GM23338 (cell line): ENCODE measurements at regions not wholly inside any gene's neighbourhood (a gene's known extent, or its start where the extent isn't known, plus 50 kb on each side); places are given as distances from the start of the nearest gene placed in this dataset.

Experiments
- ATAC-seq: fragments of 200-7000 bp; cut with Tn5 transposase; 3 replicates; pipeline ENCODE4 v1.9.1; 2020
- DNase-seq: peaks from one replicate; pipeline ENCODE4 v3.0.0-alpha.2; 2015; ENCODE audit warnings: low spot score
- H2AFZ ChIP-seq: fragments of 200-600 bp; sonication (generic); 2 replicates; pipeline ENCODE4 v1.8.0; 2016; ENCODE audit warnings: antibody characterized with exemption, mild to moderate bottlenecking, moderate library complexity
- H3F3A ChIP-seq: fragments of 200-600 bp; sonication (generic); replicated peaks from 2 replicates; pipeline ENCODE4 v1.8.0; 2017; ENCODE audit warnings: antibody characterized with exemption, mixed run types, low read depth
- H3K27ac ChIP-seq: fragments of 200-600 bp; sonication (generic); 2 replicates; pipeline ENCODE4 v1.6.1; 2016; ENCODE audit warnings: low read depth
- H3K27me3 ChIP-seq: fragments of 200-600 bp; sonication (generic); 2 replicates; pipeline ENCODE4 v1.8.0; 2016; ENCODE audit warnings: mild to moderate bottlenecking, mixed run types, moderate library complexity; ENCODE audit not compliant: insufficient read depth
- H3K36me3 ChIP-seq: fragments of 200-600 bp; sonication (generic); 2 replicates; pipeline ENCODE4 v1.8.0; 2016; ENCODE audit warnings: mild to moderate bottlenecking; ENCODE audit not compliant: insufficient read depth
- H3K4me1 ChIP-seq: fragments of 200-600 bp; sonication (generic); 2 replicates; pipeline ENCODE4 v1.8.0; 2016; ENCODE audit warnings: mild to moderate bottlenecking, moderate library complexity; ENCODE audit not compliant: insufficient read depth
- H3K4me2 ChIP-seq: fragments of 200-600 bp; sonication (generic); 2 replicates; pipeline ENCODE4 v1.7.1; 2017; ENCODE audit warnings: mixed run types
- H3K4me3 ChIP-seq: fragments of 200-600 bp; sonication (generic); 2 replicates; pipeline ENCODE4 v1.6.1; 2016; ENCODE audit warnings: mixed run types
- H3K79me2 ChIP-seq: fragments of 200-600 bp; sonication (generic); replicated peaks from 2 replicates; pipeline ENCODE4 v1.8.0; 2017; ENCODE audit warnings: mild to moderate bottlenecking; ENCODE audit not compliant: insufficient read depth
- H3K9me2 ChIP-seq: fragments of 200-600 bp; sonication (generic); 2 replicates; pipeline ENCODE4 v1.8.0; 2017; ENCODE audit not compliant: insufficient read depth
- H4K20me1 ChIP-seq: fragments of 200-600 bp; sonication (generic); replicated peaks from 2 replicates; pipeline ENCODE4 v1.8.0; 2017; ENCODE audit warnings: mild to moderate bottlenecking; ENCODE audit not compliant: insufficient read depth
- H3K27ac Mint-ChIP-seq: 2 replicates; pipeline ENCODE4 v1.8.0; 2020; ENCODE audit warnings: inconsistent platforms, mild to moderate bottlenecking, moderate library complexity, mixed read lengths
- H3K27me3 Mint-ChIP-seq: 3 replicates; pipeline ENCODE4 v1.8.0; 2022; ENCODE audit warnings: low read depth, mild to moderate bottlenecking, moderate library complexity, mixed read lengths, inconsistent platforms; ENCODE audit not compliant: insufficient read depth, poor library complexity
- H3K36me3 Mint-ChIP-seq: 3 replicates; pipeline ENCODE4 v1.8.0; 2021; ENCODE audit warnings: low read depth, mild to moderate bottlenecking, inconsistent platforms, moderate library complexity, mixed read lengths
- H3K4me1 Mint-ChIP-seq: 3 replicates; pipeline ENCODE4 v1.8.0; 2020; ENCODE audit warnings: mild to moderate bottlenecking, inconsistent platforms, mixed read lengths
- H3K4me3 Mint-ChIP-seq: 3 replicates; pipeline ENCODE4 v1.8.0; 2021; ENCODE audit warnings: moderate library complexity, mild to moderate bottlenecking, inconsistent platforms, mixed read lengths
- H3K9me3 Mint-ChIP-seq: 3 replicates; pipeline ENCODE4 v1.8.0; 2020; ENCODE audit warnings: moderate library complexity, mild to moderate bottlenecking, inconsistent platforms, mixed read lengths
- CREB1 ChIP-seq: fragments of 250-450 bp; sonication (Bioruptor Pico); IDR thresholded peaks from 2 replicates; pipeline ENCODE4 v1.5.0; 2020; ENCODE audit warnings: low read depth, mild to moderate bottlenecking, moderate library complexity
- EZH2 ChIP-seq: fragments of 200-600 bp; sonication (generic); IDR thresholded peaks from one replicate; pipeline ENCODE4 v1.8.0; 2017; ENCODE audit warnings: antibody characterized with exemption, mild to moderate bottlenecking, low read depth; ENCODE audit not compliant: unreplicated experiment
- EZH2phosphoT487 ChIP-seq: fragments of 200-600 bp; sonication (generic); IDR thresholded peaks from one replicate; pipeline ENCODE4 v1.8.1; 2018; ENCODE audit warnings: antibody characterized with exemption; ENCODE audit not compliant: unreplicated experiment
- JUNB ChIP-seq: IDR thresholded peaks from one replicate; pipeline ENCODE4 v1.6.1; 2016; ENCODE audit warnings: antibody characterized with exemption; ENCODE audit not compliant: unreplicated experiment
- NANOG ChIP-seq: IDR thresholded peaks from 2 replicates; pipeline ENCODE4 v1.6.1; 2016; ENCODE audit warnings: antibody characterized with exemption, borderline replicate concordance
- POLR2AphosphoS5 ChIP-seq: IDR thresholded peaks from 2 replicates; pipeline ENCODE4 v1.6.1; 2016; ENCODE audit warnings: antibody characterized with exemption, low read depth
- STAT1 ChIP-seq: IDR thresholded peaks from one replicate; pipeline ENCODE4 v1.6.1; 2016; ENCODE audit warnings: antibody characterized with exemption; ENCODE audit not compliant: unreplicated experiment
- ZNF114 ChIP-seq: fragments of 250-450 bp; sonication (Bioruptor Pico); IDR thresholded peaks from 2 replicates; pipeline ENCODE4 v1.5.0; 2020; ENCODE audit warnings: mild to moderate bottlenecking, moderate library complexity
- ZNF331 ChIP-seq: fragments of 250-450 bp; sonication (Bioruptor Pico); IDR thresholded peaks from 2 replicates; pipeline ENCODE4 v1.5.0; 2020; ENCODE audit warnings: low read depth, mild to moderate bottlenecking, moderate library complexity
- TF ChIP-seq, protein P1 (sequence below): IDR thresholded peaks from 2 replicates; pipeline ENCODE4 v1.6.1; 2016; ENCODE audit warnings: antibody characterized with exemption
- TF ChIP-seq, protein P2 (sequence below): fragments of 250-450 bp; sonication (Bioruptor Pico); IDR thresholded peaks from 2 replicates; pipeline ENCODE4 v1.5.0; 2020; ENCODE audit warnings: mild to moderate bottlenecking, moderate library complexity
- TF ChIP-seq, protein P3 (sequence below), 2 experiments: fragments of 200-600 bp in 1 of 2; sonication (generic) in 1 of 2; conservative IDR thresholded peaks; 2 replicates each; pipeline versions ENCODE4 v1.5.1 to v1.6.1; 2016 to 2017; ENCODE audit warnings: antibody characterized with exemption in 2 of 2, low read depth in 2 of 2, mild to moderate bottlenecking in 2 of 2, moderate library complexity in 1 of 2

DNA sequence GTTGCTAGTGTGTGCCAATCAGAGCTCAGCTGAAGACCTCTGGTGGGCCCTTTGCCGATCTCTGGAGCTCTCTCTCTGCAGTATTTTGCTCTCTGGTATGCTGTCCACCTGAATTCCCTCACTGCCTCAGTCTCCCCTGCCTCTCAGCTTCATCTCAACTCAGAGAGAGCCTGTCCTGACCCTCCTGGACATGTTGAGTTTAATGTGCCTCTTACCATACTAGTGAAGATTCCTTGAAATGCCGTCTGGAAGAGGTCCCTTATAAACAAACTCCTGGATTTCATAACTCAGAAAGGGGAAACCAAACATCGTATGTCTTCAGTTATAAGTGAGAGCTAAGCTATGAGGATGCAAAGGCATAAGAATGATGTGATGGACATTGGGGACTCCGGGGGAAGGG, 231.1 kb upstream of the ZNF217 start (continued):
- TF ChIP-seq, protein P1, sequence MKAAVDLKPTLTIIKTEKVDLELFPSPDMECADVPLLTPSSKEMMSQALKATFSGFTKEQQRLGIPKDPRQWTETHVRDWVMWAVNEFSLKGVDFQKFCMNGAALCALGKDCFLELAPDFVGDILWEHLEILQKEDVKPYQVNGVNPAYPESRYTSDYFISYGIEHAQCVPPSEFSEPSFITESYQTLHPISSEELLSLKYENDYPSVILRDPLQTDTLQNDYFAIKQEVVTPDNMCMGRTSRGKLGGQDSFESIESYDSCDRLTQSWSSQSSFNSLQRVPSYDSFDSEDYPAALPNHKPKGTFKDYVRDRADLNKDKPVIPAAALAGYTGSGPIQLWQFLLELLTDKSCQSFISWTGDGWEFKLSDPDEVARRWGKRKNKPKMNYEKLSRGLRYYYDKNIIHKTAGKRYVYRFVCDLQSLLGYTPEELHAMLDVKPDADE = no peak

DNA sequence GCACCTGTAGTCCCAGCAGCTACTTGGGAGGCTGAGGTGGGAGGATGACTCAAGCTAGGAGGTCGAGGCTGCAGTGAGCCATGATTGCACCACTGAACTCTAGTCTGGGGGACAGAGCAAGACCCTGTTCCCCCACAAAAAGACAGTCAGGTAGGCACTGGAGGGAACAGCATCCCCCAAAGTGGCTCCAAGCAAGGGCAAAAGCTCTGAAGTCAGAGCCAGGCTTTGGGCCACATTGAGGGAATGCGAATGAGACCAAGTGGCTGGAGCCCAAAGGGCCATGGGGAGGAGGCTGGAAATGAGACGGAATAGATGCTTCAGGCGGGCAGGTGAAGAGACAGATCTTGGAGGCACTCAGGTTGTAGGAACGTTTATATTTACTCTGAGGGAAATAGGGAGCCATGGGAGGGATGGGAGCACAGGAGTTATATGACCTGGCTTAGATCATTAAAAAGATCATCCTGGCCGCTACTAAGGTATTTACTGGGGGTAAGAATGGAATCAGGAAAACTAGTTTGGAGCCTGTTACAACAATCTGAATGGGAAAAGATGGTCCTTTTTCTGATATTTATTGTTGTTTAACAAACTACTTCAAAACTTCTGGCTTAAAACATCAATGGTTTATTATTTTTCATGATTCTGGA, 229.6 kb upstream of the ZNF217 start:
- Histone ChIP-seq H3K79me2 (no peaks in the 10 kb centered on the region), H3F3A (0 out of 2 replicates have a peak, but pooled peaks cover 3% of the 10 kb centered on the region), H4K20me1 (no peaks in the 10 kb centered on the region), H3K4me2 (no peak overlapping the region), H3K27me3 (no peaks in the 10 kb centered on the region), H3K36me3 (no peaks in the 10 kb centered on the region), H3K4me1 (peaks cover 22% of the 10 kb centered on the region), H2AFZ (no peak overlapping the region), H3K9me2 (no peaks in the 10 kb centered on the region), H3K4me3 (no peak overlapping the region), H3K27ac (no peak overlapping the region)
- DNase-seq = no peak
- H3K4me1 Mint-ChIP-seq = peaks cover 18% of the 10 kb centered on the region
- H3K27me3 Mint-ChIP-seq = peaks cover 5% of the 10 kb centered on the region
- no peak overlapping the region for H3K4me3 Mint-ChIP-seq
- TF ChIP-seq EZH2 (no peak), ZNF331 (no peak), POLR2AphosphoS5 (no peak), NANOG (no peak), CREB1 (CRISPR knock-in tag) (no peak), EZH2phosphoT487 (no peak), ZNF114 (no peak), STAT1 (no peak), JUNB (no peak)
- TF ChIP-seq, protein P2, sequence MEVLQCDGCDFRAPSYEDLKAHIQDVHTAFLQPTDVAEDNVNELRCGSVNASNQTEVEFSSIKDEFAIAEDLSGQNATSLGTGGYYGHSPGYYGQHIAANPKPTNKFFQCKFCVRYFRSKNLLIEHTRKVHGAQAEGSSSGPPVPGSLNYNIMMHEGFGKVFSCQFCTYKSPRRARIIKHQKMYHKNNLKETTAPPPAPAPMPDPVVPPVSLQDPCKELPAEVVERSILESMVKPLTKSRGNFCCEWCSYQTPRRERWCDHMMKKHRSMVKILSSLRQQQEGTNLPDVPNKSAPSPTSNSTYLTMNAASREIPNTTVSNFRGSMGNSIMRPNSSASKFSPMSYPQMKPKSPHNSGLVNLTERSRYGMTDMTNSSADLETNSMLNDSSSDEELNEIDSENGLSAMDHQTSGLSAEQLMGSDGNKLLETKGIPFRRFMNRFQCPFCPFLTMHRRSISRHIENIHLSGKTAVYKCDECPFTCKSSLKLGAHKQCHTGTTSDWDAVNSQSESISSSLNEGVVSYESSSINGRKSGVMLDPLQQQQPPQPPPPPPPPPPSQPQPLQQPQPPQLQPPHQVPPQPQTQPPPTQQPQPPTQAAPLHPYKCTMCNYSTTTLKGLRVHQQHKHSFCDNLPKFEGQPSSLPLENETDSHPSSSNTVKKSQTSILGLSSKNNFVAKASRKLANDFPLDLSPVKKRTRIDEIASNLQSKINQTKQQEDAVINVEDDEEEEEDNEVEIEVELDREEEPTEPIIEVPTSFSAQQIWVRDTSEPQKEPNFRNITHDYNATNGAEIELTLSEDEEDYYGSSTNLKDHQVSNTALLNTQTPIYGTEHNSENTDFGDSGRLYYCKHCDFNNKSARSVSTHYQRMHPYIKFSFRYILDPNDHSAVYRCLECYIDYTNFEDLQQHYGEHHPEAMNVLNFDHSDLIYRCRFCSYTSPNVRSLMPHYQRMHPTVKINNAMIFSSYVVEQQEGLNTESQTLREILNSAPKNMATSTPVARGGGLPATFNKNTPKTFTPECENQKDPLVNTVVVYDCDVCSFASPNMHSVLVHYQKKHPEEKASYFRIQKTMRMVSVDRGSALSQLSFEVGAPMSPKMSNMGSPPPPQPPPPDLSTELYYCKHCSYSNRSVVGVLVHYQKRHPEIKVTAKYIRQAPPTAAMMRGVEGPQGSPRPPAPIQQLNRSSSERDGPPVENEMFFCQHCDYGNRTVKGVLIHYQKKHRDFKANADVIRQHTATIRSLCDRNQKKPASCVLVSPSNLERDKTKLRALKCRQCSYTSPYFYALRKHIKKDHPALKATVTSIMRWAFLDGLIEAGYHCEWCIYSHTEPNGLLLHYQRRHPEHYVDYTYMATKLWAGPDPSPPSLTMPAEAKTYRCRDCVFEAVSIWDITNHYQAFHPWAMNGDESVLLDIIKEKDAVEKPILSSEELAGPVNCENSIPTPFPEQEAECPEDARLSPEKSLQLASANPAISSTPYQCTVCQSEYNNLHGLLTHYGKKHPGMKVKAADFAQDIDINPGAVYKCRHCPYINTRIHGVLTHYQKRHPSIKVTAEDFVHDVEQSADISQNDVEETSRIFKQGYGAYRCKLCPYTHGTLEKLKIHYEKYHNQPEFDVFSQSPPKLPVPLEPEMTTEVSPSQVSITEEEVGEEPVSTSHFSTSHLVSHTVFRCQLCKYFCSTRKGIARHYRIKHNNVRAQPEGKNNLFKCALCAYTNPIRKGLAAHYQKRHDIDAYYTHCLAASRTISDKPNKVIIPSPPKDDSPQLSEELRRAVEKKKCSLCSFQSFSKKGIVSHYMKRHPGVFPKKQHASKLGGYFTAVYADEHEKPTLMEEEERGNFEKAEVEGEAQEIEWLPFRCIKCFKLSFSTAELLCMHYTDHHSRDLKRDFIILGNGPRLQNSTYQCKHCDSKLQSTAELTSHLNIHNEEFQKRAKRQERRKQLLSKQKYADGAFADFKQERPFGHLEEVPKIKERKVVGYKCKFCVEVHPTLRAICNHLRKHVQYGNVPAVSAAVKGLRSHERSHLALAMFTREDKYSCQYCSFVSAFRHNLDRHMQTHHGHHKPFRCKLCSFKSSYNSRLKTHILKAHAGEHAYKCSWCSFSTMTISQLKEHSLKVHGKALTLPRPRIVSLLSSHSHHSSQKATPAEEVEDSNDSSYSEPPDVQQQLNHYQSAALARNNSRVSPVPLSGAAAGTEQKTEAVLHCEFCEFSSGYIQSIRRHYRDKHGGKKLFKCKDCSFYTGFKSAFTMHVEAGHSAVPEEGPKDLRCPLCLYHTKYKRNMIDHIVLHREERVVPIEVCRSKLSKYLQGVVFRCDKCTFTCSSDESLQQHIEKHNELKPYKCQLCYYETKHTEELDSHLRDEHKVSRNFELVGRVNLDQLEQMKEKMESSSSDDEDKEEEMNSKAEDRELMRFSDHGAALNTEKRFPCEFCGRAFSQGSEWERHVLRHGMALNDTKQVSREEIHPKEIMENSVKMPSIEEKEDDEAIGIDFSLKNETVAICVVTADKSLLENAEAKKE (CRISPR knock-in tag) = no peak
- TF ChIP-seq, protein P3, sequence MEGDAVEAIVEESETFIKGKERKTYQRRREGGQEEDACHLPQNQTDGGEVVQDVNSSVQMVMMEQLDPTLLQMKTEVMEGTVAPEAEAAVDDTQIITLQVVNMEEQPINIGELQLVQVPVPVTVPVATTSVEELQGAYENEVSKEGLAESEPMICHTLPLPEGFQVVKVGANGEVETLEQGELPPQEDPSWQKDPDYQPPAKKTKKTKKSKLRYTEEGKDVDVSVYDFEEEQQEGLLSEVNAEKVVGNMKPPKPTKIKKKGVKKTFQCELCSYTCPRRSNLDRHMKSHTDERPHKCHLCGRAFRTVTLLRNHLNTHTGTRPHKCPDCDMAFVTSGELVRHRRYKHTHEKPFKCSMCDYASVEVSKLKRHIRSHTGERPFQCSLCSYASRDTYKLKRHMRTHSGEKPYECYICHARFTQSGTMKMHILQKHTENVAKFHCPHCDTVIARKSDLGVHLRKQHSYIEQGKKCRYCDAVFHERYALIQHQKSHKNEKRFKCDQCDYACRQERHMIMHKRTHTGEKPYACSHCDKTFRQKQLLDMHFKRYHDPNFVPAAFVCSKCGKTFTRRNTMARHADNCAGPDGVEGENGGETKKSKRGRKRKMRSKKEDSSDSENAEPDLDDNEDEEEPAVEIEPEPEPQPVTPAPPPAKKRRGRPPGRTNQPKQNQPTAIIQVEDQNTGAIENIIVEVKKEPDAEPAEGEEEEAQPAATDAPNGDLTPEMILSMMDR (conservative IDR thresholded peaks at IDR 0.05; ENCODE audit: low read depth in 2 of 2) = no peak
- TF ChIP-seq, protein P1 = no peak
- peaks cover 4% of the 10 kb centered on the region; the same call in 1 of the 3 replicates for H3K9me3 Mint-ChIP-seq
- H3K36me3 Mint-ChIP-seq = no peaks in the 10 kb centered on the region; the same call in 2 of the 3 replicates
- no peak overlapping the region for H3K27ac Mint-ChIP-seq
- no peak for ATAC-seq
